ENCODE measurements at regions not wholly inside any gene's neighbourhood (a gene's known extent, or its start where the extent isn't known, plus 50 kb on each side); places are given as distances from the start of the nearest gene placed in this dataset.
A peak's percentile ranks its signal among the peaks of the same experiment; 100 is the strongest.
"Not testable (repeated sequence)": the region's sequence is repeated elsewhere in the genome, so short reads cannot be mapped to it uniquely, and the experiment has no call there.

DNA sequence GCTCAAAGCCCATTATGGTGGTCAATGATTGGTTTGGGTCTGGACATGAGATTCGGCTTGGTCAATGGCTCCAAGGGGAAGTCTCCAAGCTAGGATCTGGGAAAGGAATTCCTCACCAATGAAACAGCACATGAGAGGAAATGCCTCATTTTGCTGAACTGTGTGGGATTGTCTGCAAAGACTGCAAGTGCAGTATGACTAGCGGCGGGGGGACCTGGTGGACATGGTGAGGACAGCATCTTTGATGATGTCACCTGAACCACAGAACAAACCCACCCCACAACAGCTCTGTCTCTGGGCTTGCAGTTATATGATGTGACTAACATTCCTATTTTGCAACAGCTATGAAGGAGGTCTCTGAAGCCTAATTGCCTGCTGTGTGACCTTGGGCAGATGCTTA lies 50.6 kb upstream of the NKD1 start:
- DNase-seq (ENCODE audit: low spot score): no peak

DNA sequence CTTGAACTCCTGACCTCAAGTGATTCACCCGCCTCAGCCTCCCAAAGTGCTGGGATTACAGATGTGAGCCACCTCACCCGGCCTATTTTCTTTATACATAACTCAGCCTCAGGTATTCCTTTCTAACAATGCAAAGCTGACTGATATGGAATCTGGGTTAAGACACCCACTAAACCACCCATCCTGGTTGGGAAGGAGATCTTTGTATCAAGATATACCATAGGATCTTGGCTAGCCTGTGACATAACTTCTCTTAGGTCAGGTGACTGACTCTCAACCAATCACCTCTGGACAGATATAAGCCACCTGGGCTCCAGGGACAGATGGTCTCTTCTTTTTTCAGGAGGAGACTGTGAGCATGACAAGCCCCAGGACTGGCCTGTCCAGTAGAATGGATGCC lies 51.2 kb upstream of the NKD1 start:
- DNase-seq (ENCODE audit: low spot score): no peak

GRCh38 chr16:50495673-50496072 lies 52.5 kb upstream of the NKD1 start:
- DNase-seq (ENCODE audit: low spot score): no peak

GRCh38 chr16:50494501-50495491 lies 53.4 kb upstream of the NKD1 start:
- no peak for DNase-seq (ENCODE audit: low spot score)

GRCh38 chr16:50491516-50491915 lies 56.7 kb upstream of the NKD1 start:
- DNase-seq (ENCODE audit: low spot score): no peak

- DNase-seq (ENCODE audit: low spot score): no peak
Measured at GRCh38 chr16:50490828-50491227, 57.4 kb upstream of the NKD1 start.

- no peak for DNase-seq (ENCODE audit: low spot score)
Measured at GRCh38 chr16:50489182-50489581, 59.0 kb upstream of the NKD1 start.

DNA sequence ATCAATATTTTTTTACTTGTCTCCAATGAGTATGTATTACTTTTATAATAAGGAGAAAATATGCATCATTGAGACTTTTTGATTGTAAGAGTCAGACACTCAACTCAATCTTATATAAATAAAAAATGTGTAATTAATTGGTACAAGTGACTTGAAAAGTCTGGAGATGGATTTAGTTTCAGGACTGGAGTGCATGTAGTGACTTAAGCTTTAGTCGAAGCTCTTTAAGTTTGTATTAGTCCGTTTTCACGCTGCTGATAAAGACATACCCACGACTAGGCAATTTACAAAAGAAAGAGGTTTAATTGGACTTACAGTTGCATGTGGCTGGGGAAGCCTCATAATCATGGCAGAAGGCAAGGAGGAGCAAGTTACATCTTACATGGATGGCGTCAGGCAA lies 60.7 kb upstream of the NKD1 start:
- no peak for DNase-seq (ENCODE audit: low spot score)

GRCh38 chr16:50486162-50486561 lies 62.0 kb upstream of the NKD1 start:
- not testable (repeated sequence) for DNase-seq (ENCODE audit: low spot score)

- no peak for DNase-seq (ENCODE audit: low spot score)
Measured at GRCh38 chr16:50485232-50485631, 63.0 kb upstream of the NKD1 start.

DNA sequence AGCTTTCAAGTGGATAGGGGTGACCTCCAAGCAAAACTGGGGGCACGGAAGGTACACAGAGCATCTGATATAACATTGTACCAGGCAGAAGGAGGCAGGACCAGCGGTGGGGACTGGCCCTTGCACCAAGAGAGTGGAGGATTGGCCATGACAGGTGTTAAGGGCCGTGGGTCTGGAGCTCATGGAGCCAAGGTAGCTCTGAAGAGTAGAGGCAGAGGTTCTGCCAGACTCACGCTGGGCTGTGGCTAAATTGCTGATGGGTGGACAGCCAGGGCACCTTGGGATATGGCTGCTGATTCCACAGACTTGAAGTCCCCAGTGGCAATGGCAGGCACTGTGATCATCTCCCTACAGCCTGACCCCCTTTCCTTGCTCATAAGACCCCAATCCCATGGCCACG lies 65.9 kb upstream of the NKD1 start:
- no peak for DNase-seq (ENCODE audit: low spot score)

DNA sequence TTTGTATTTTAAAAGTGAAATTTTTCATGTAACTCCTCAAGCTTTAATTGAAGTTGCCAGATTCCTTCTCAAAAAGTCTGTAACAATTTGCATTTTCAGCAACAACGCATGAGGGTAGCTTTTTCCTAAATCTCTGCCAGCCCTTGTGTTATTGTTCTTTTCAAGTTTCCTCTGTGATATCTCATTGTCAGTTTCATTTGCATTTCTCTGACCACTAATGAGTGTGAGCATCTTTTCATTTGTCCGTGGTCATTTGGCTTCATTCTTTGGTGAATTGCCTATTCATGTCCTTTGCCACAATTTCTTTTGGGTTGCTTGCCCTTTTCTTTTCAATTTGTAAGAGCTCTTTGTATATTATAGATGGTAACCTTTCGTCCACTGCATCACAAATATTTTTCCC lies 68.0 kb upstream of the NKD1 start:
- peak; percentile 7 for DNase-seq (ENCODE audit: low spot score)

GRCh38 chr16:50479771-50480170 lies 68.4 kb upstream of the NKD1 start:
- DNase-seq (ENCODE audit: low spot score): no peak

DNA sequence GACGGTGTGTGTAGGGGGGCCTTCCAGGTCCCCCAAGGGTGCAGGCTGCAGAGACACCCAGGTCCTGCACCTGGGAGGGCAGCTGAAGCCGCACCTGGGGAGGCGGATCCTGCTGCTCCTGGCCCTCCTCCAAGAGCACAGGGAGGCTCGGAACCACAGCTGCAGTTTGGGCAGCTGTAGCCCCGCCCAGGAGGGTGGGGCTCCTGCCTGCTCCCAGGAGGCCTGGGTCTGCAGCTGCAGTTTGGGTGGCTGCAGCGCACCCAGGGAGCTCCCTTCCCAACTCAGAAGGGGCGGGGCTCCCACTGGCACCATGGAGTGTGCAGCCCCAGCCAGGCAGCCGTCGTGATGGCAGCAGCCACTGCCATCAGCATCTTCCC lies 69.4 kb upstream of the NKD1 start:
- DNase-seq (ENCODE audit: low spot score): no peak

- DNase-seq (ENCODE audit: low spot score): no peak
Measured at GRCh38 chr16:50478075-50478772, 70.0 kb upstream of the NKD1 start.

GRCh38 chr16:50476486-50477255 lies 71.5 kb upstream of the NKD1 start:
- DNase-seq (ENCODE audit: low spot score): peak; percentile 76

GRCh38 chr16:50475170-50475569 lies 73.0 kb upstream of the NKD1 start:
- no peak for DNase-seq (ENCODE audit: low spot score)

- DNase-seq (ENCODE audit: low spot score): no peak
Measured at GRCh38 chr16:50474138-50474537, 74.1 kb upstream of the NKD1 start.

DNA sequence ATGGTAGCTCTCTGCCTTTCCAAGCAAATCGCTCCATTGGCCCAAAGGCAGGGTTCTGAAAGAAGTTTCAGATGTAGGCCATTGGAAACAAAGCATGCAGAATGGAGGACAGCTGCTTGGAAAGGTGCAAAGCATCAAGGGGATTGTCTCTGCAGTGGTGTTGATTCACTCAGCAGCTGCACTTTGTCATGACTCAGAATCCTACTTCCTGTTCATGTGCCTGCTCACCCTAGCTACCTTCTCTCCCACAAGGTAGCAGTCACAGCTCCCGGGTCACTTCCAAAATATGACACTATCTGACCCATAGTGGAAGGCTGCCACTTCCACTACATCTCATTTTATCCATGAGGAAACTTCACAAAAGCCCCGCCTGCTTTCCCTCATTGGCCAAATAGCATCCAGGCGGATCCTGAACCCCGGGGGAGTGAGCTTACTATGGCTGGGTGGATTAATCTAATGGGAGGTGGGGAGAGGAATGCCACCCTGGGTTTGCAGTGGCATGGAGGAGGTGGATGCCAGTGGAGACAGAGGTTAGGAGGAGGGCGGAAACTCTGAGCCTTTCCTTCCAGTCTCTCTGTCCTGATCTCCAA lies 74.7 kb upstream of the NKD1 start:
- DNase-seq (ENCODE audit: low spot score): no peak

DNA sequence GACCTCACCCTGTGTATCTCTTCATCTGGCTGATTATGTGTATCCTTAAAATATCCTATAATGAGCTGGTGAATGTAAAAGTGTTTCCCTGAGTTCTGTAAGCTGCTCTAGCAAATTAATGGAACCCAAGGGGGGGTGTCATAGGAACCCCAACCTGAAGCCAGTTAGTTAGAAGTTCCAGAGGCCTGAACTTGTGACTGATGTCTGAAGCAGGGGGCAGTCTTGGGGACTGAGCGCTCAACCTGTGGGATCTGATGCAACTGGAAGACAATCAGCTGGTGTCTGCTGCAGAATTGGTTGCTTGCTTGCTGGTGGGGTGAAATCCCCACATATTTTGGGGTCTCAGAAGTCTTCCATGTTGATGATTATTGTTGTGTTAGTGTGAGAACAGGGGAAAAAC lies 75.7 kb upstream of the NKD1 start:
- DNase-seq (ENCODE audit: low spot score): no peak

DNA sequence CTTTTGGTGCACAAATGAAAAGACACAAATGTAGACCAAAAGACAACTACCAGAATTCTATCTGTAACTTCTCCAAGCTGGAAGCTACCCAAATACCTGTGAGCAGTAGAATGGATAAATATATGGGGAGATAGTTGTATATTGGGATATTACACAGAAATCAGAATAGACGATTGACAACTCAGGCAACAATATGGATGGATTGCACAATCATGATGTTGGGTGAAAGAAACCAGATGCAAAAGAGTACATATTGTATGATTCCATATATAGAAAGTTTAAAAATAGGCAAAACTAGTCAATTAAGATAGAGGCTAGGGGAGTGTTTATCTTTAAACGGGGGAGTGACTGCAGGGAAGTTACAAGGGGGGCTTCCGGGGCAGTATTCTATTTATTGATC lies 77.5 kb upstream of the NKD1 start:
- DNase-seq (ENCODE audit: low spot score): no peak

DNA sequence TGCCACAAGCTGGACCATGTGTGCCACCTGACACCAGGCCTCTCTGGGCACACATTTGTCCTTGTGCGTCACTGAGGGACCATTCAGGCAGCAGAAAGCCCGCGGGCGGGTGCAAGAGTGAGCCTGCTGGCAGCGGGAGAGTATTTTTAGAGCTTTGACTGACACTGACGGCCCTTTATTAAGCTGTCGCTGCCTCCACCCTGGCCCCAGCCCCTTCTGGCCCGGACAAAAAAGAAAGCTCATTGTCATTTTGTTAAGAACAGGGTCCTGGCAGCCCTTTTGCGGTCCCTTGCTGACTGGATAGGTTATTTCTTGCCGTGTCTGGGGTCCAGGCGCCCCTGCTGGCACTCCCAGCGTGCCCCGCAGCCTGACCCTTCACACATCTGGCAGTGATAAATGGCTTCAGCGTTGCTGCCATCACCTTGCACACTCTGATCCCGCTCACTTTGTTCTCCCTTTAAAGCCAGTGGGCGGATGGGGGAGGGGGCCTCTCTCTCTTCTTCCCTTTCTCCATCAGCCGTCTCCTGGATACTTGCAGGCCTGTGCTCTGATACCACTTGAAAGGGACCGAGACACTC lies 78.4 kb upstream of the NKD1 start:
- DNase-seq (ENCODE audit: low spot score): no peak

Data from cerebellar cortex (tissue), 1 donor.